Astrocyte (in vitro differentiated cells and primary cell): ENCODE measurements at regions not wholly inside any gene's neighbourhood (a gene's known extent, or its start where the extent isn't known, plus 50 kb on each side); places are given as distances from the start of the nearest gene placed in this dataset.

Experiments
- DNase-seq: peaks from one replicate; pipeline ENCODE4 v3.0.0-alpha.2; 2010; ENCODE audit warnings: low read depth
- FAIRE-seq: peaks from 2 replicates; lab custom pipeline; 2011; peaks lifted over from hg19 to GRCh38; lab: Jason Lieb, UNC
- H2AFZ ChIP-seq: 2 replicates; pipeline ENCODE4 v1.6.0; 2012; ENCODE audit warnings: low read depth, low read length, inconsistent platforms
- H3K27ac ChIP-seq: 2 replicates; pipeline ENCODE4 v1.5.1; 2011; ENCODE audit warnings: low read depth, low read length, inconsistent platforms
- H3K27me3 ChIP-seq: 2 replicates; pipeline ENCODE4 v1.6.0; 2011; ENCODE audit warnings: low read length, inconsistent platforms; ENCODE audit not compliant: insufficient read depth
- H3K36me3 ChIP-seq: 2 replicates; pipeline ENCODE4 v1.5.1; 2011; ENCODE audit warnings: low read length, inconsistent platforms; ENCODE audit not compliant: insufficient read depth
- H3K4me1 ChIP-seq: 2 replicates; pipeline ENCODE4 v1.5.1; 2011; ENCODE audit warnings: low read length, inconsistent platforms; ENCODE audit not compliant: insufficient read depth
- H3K4me2 ChIP-seq: 2 replicates; pipeline ENCODE4 v1.6.0; 2012; ENCODE audit warnings: low read length, inconsistent platforms
- H3K4me3 ChIP-seq: 2 replicates; pipeline ENCODE4 v1.5.1; 2011; ENCODE audit warnings: low read depth, mild to moderate bottlenecking, low read length, inconsistent platforms; ENCODE audit not compliant: insufficient read depth
- H3K79me2 ChIP-seq: 2 replicates; pipeline ENCODE4 v1.6.0; 2012; ENCODE audit warnings: mild to moderate bottlenecking, low read length, inconsistent platforms; ENCODE audit not compliant: insufficient read depth
- H3K9ac ChIP-seq: 2 replicates; pipeline ENCODE4 v1.6.0; 2012; ENCODE audit warnings: mild to moderate bottlenecking, low read length, inconsistent platforms
- H3K9me3 ChIP-seq: 2 replicates; pipeline ENCODE4 v1.5.1; 2012; ENCODE audit warnings: low read depth, mild to moderate bottlenecking, low read length, inconsistent platforms; ENCODE audit not compliant: insufficient read depth
- H4K20me1 ChIP-seq: 2 replicates; pipeline ENCODE4 v1.6.0; 2012; ENCODE audit warnings: low read length, inconsistent platforms; ENCODE audit not compliant: insufficient read depth
- H3K27ac Mint-ChIP-seq: one replicate; pipeline ENCODE4 v1.8.0; 2021; ENCODE audit warnings: mild to moderate bottlenecking, mixed read lengths; ENCODE audit not compliant: unreplicated experiment
- H3K27me3 Mint-ChIP-seq: one replicate; pipeline ENCODE4 v1.8.0; 2021; ENCODE audit warnings: low read depth, mixed read lengths; ENCODE audit not compliant: unreplicated experiment
- H3K36me3 Mint-ChIP-seq: one replicate; pipeline ENCODE4 v1.8.0; 2021; ENCODE audit warnings: low read depth, mixed read lengths; ENCODE audit not compliant: unreplicated experiment
- H3K4me1 Mint-ChIP-seq: one replicate; pipeline ENCODE4 v1.8.0; 2021; ENCODE audit warnings: low read depth, mixed read lengths; ENCODE audit not compliant: unreplicated experiment
- H3K4me3 Mint-ChIP-seq: one replicate; pipeline ENCODE4 v1.8.0; 2021; ENCODE audit warnings: mild to moderate bottlenecking, moderate library complexity, mixed read lengths; ENCODE audit not compliant: unreplicated experiment
- H3K9me3 Mint-ChIP-seq: one replicate; pipeline ENCODE4 v1.8.0; 2021; ENCODE audit warnings: mild to moderate bottlenecking, mixed read lengths; ENCODE audit not compliant: unreplicated experiment
- EZH2 ChIP-seq: IDR thresholded peaks from 2 replicates; pipeline ENCODE4 v1.6.1; 2012; ENCODE audit warnings: mild to moderate bottlenecking, low read length, inconsistent platforms; ENCODE audit not compliant: insufficient read depth
- TF ChIP-seq, protein P1 (sequence below): IDR thresholded peaks from 2 replicates; pipeline ENCODE4 v1.5.1; 2011; ENCODE audit warnings: low read depth, mild to moderate bottlenecking, inconsistent platforms, low read length, moderate library complexity; ENCODE audit not compliant: insufficient read depth

DNA sequence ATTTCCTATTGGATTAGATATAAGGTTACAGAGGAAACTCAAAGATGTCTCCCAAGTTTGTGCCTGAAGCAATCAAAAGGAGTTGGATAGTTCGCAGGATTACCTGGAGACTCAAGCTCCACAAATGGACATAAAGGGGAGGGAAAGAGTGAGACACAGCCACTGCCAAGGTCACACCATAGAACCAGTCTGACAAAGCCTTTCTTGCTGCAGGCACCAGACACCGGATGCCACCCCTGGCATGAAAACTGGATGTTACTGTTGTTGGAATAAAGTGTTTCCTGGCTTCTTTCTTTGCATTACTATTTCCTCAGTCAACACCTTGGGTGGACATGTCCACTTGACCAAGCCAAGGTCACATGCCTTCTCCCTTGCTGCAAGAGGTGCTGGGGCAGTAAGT, 70.6 kb downstream of the SNRPE start:
- Mint-ChIP-seq H3K4me3 (no peak overlapping the region), H3K27ac (no peak overlapping the region), H3K4me1 (no peaks in the 10 kb centered on the region), H3K9me3 (no peaks in the 10 kb centered on the region), H3K27me3 (no peaks in the 10 kb centered on the region), H3K36me3 (no peaks in the 10 kb centered on the region)
- Histone ChIP-seq H4K20me1 (no peaks in the 10 kb centered on the region), H3K36me3 (no peaks in the 10 kb centered on the region), H3K4me3 (no peak overlapping the region), H3K79me2 (no peaks in the 10 kb centered on the region), H3K4me2 (no peak overlapping the region), H2AFZ (no peak overlapping the region), H3K27me3 (peaks cover 5% of the 10 kb centered on the region), H3K27ac (no peak overlapping the region), H3K4me1 (no peaks in the 10 kb centered on the region), H3K9ac (no peak overlapping the region), H3K9me3 (no peaks in the 10 kb centered on the region)
- FAIRE-seq (no peak), DNase-seq (no peak)
- TF ChIP-seq EZH2: no peak
- TF ChIP-seq, protein P1, sequence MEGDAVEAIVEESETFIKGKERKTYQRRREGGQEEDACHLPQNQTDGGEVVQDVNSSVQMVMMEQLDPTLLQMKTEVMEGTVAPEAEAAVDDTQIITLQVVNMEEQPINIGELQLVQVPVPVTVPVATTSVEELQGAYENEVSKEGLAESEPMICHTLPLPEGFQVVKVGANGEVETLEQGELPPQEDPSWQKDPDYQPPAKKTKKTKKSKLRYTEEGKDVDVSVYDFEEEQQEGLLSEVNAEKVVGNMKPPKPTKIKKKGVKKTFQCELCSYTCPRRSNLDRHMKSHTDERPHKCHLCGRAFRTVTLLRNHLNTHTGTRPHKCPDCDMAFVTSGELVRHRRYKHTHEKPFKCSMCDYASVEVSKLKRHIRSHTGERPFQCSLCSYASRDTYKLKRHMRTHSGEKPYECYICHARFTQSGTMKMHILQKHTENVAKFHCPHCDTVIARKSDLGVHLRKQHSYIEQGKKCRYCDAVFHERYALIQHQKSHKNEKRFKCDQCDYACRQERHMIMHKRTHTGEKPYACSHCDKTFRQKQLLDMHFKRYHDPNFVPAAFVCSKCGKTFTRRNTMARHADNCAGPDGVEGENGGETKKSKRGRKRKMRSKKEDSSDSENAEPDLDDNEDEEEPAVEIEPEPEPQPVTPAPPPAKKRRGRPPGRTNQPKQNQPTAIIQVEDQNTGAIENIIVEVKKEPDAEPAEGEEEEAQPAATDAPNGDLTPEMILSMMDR: no peak

DNA sequence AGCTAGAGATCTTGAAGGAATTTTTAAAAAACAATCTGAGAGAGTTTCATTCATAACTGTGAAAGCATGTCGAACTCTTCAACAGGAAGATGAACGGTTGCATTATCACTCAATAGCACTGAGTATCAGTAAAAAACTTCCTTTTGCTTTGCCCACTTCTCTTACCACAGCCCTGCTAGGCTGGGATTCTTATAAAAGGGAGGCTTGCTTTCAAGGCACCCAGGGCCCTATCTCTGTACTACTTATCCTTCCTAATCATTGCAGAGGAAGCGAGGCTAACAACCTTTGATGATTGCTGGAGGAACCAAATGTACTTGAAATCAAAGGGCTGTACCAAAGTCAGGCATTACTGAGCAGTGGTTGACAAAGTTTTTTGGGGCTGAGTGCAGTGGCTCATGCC, 71.2 kb downstream of the SNRPE start:
- Histone ChIP-seq H2AFZ (no peak overlapping the region), H3K36me3 (no peaks in the 10 kb centered on the region), H3K79me2 (no peaks in the 10 kb centered on the region), H3K9me3 (no peaks in the 10 kb centered on the region), H4K20me1 (no peaks in the 10 kb centered on the region), H3K27ac (no peak overlapping the region), H3K4me1 (no peaks in the 10 kb centered on the region), H3K9ac (no peak overlapping the region), H3K4me3 (no peak overlapping the region), H3K27me3 (peaks cover 5% of the 10 kb centered on the region), H3K4me2 (no peak overlapping the region)
- no peak overlapping the region for H3K27ac Mint-ChIP-seq
- H3K27me3 Mint-ChIP-seq: no peaks in the 10 kb centered on the region
- H3K4me3 Mint-ChIP-seq: no peak overlapping the region
- no peaks in the 10 kb centered on the region for H3K9me3 Mint-ChIP-seq
- DNase-seq: no peak
- no peaks in the 10 kb centered on the region for H3K4me1 Mint-ChIP-seq
- no peak for FAIRE-seq
- no peak for TF ChIP-seq EZH2
- TF ChIP-seq, protein P1: no peak
- H3K36me3 Mint-ChIP-seq: no peaks in the 10 kb centered on the region

GRCh38 chr1:203934027-203934426, 72.6 kb downstream of the SNRPE start:
- TF ChIP-seq EZH2: no peak
- TF ChIP-seq, protein P1: no peak
- Histone ChIP-seq H3K9me3 (no peaks in the 10 kb centered on the region), H3K27me3 (peaks cover 5% of the 10 kb centered on the region), H3K9ac (no peak overlapping the region), H2AFZ (no peak overlapping the region), H3K27ac (no peak overlapping the region), H3K79me2 (no peaks in the 10 kb centered on the region), H3K4me1 (no peaks in the 10 kb centered on the region), H3K4me3 (no peak overlapping the region), H3K36me3 (no peaks in the 10 kb centered on the region), H4K20me1 (no peaks in the 10 kb centered on the region), H3K4me2 (no peak overlapping the region)
- no peaks in the 10 kb centered on the region for H3K27me3 Mint-ChIP-seq
- DNase-seq: no peak
- no peak overlapping the region for H3K4me3 Mint-ChIP-seq
- peaks cover 3% of the 10 kb centered on the region for H3K9me3 Mint-ChIP-seq
- no peaks in the 10 kb centered on the region for H3K36me3 Mint-ChIP-seq
- FAIRE-seq: no peak
- no peak overlapping the region for H3K27ac Mint-ChIP-seq
- H3K4me1 Mint-ChIP-seq: no peaks in the 10 kb centered on the region
